ENCODE measurements at regions not wholly inside any gene's neighbourhood (a gene's known extent, or its start where the extent isn't known, plus 50 kb on each side); places are given as distances from the start of the nearest gene placed in this dataset.

- Mint-ChIP-seq H3K27me3 (no peaks in the 10 kb centered on the region), H3K36me3 (ENCODE audit: insufficient read depth) (no peaks in the 10 kb centered on the region), H3K4me3 (no peak overlapping the region), H3K9me3 (peaks cover 5% of the 10 kb centered on the region), H3K27ac (ENCODE audit: low read depth) (no peak overlapping the region), H3K4me1 (no peaks in the 10 kb centered on the region)
- DNase-seq (ENCODE audit: low spot score in 2 of 2) = no peak
- ATAC-seq (replicated peaks; ENCODE audit: extremely low read depth, poor library complexity, severe bottlenecking) = no peak
Measured at GRCh38 chr9:16174915-16175314, 622.1 kb downstream of the CCDC171 start.

- ATAC-seq (replicated peaks; ENCODE audit: extremely low read depth, poor library complexity, severe bottlenecking) (no peak), DNase-seq (ENCODE audit: low spot score in 2 of 2) (no peak)
- Mint-ChIP-seq H3K27me3 (no peaks in the 10 kb centered on the region), H3K36me3 (ENCODE audit: insufficient read depth) (no peaks in the 10 kb centered on the region), H3K9me3 (peaks cover 5% of the 10 kb centered on the region), H3K27ac (ENCODE audit: low read depth) (no peak overlapping the region), H3K4me3 (no peak overlapping the region), H3K4me1 (no peaks in the 10 kb centered on the region)
Measured at GRCh38 chr9:16175461-16175860, 622.6 kb downstream of the CCDC171 start.

- Mint-ChIP-seq H3K27me3 (no peaks in the 10 kb centered on the region), H3K4me1 (no peaks in the 10 kb centered on the region), H3K9me3 (peaks cover 9% of the 10 kb centered on the region), H3K4me3 (no peak overlapping the region), H3K36me3 (ENCODE audit: insufficient read depth) (no peaks in the 10 kb centered on the region), H3K27ac (ENCODE audit: low read depth) (no peak overlapping the region)
- ATAC-seq (replicated peaks; ENCODE audit: extremely low read depth, poor library complexity, severe bottlenecking) (no peak), DNase-seq (ENCODE audit: low spot score in 2 of 2) (no peak)
Measured at GRCh38 chr9:16178294-16178693, 625.5 kb downstream of the CCDC171 start.

GRCh38 chr9:16179566-16179965 is 626.7 kb downstream of the CCDC171 start:
- DNase-seq (ENCODE audit: low spot score in 2 of 2) = no peak
- H3K27ac Mint-ChIP-seq (ENCODE audit: low read depth) = no peak overlapping the region
- no peaks in the 10 kb centered on the region for H3K4me1 Mint-ChIP-seq
- peaks cover 10% of the 10 kb centered on the region for H3K9me3 Mint-ChIP-seq
- no peak overlapping the region for H3K4me3 Mint-ChIP-seq
- ATAC-seq (replicated peaks; ENCODE audit: extremely low read depth, poor library complexity, severe bottlenecking) = no peak
- no peaks in the 10 kb centered on the region for H3K27me3 Mint-ChIP-seq
- no peaks in the 10 kb centered on the region for H3K36me3 Mint-ChIP-seq (ENCODE audit: insufficient read depth)

- ATAC-seq (replicated peaks; ENCODE audit: extremely low read depth, poor library complexity, severe bottlenecking) = no peak
- no peaks in the 10 kb centered on the region for H3K27me3 Mint-ChIP-seq
- no peaks in the 10 kb centered on the region for H3K36me3 Mint-ChIP-seq (ENCODE audit: insufficient read depth)
- DNase-seq (ENCODE audit: low spot score in 2 of 2) = no peak
- no peaks in the 10 kb centered on the region for H3K4me1 Mint-ChIP-seq
- no peak overlapping the region for H3K27ac Mint-ChIP-seq (ENCODE audit: low read depth)
- no peak overlapping the region for H3K4me3 Mint-ChIP-seq
- peaks cover 6% of the 10 kb centered on the region for H3K9me3 Mint-ChIP-seq
Measured at GRCh38 chr9:16180091-16180490, 627.2 kb downstream of the CCDC171 start.

- Mint-ChIP-seq H3K9me3 (peaks cover 6% of the 10 kb centered on the region), H3K27ac (ENCODE audit: low read depth) (no peak overlapping the region), H3K27me3 (no peaks in the 10 kb centered on the region), H3K36me3 (ENCODE audit: insufficient read depth) (no peaks in the 10 kb centered on the region), H3K4me3 (no peak overlapping the region), H3K4me1 (no peaks in the 10 kb centered on the region)
- ATAC-seq (replicated peaks; ENCODE audit: extremely low read depth, poor library complexity, severe bottlenecking) (no peak), DNase-seq (ENCODE audit: low spot score in 2 of 2) (no peak)
Measured at GRCh38 chr9:16180546-16180945, 627.7 kb downstream of the CCDC171 start.

GRCh38 chr9:16181539-16181938 is 628.7 kb downstream of the CCDC171 start:
- DNase-seq (ENCODE audit: low spot score in 2 of 2) (no peak), ATAC-seq (replicated peaks; ENCODE audit: extremely low read depth, poor library complexity, severe bottlenecking) (no peak)
- no peak overlapping the region for H3K27ac Mint-ChIP-seq (ENCODE audit: low read depth)
- no peak overlapping the region for H3K4me3 Mint-ChIP-seq
- H3K36me3 Mint-ChIP-seq (ENCODE audit: insufficient read depth) = no peaks in the 10 kb centered on the region
- peaks cover 6% of the 10 kb centered on the region for H3K9me3 Mint-ChIP-seq
- no peaks in the 10 kb centered on the region for H3K4me1 Mint-ChIP-seq
- H3K27me3 Mint-ChIP-seq = no peaks in the 10 kb centered on the region

- Mint-ChIP-seq H3K27me3 (no peaks in the 10 kb centered on the region), H3K27ac (ENCODE audit: low read depth) (no peak overlapping the region)
Measured at GRCh38 chr9:16182784-16183183, 629.9 kb downstream of the CCDC171 start.

GRCh38 chr9:16184964-16185646 is 632.3 kb downstream of the CCDC171 start:
- H3K9me3 Mint-ChIP-seq = peaks cover 6% of the 10 kb centered on the region
- H3K4me1 Mint-ChIP-seq = no peaks in the 10 kb centered on the region
- no peak overlapping the region for H3K27ac Mint-ChIP-seq (ENCODE audit: low read depth)
- ATAC-seq (replicated peaks; ENCODE audit: extremely low read depth, poor library complexity, severe bottlenecking) = no peak
- DNase-seq (ENCODE audit: low spot score in 2 of 2) = no peak
- no peak overlapping the region for H3K4me3 Mint-ChIP-seq
- no peaks in the 10 kb centered on the region for H3K27me3 Mint-ChIP-seq
- no peaks in the 10 kb centered on the region for H3K36me3 Mint-ChIP-seq (ENCODE audit: insufficient read depth)

More at GRCh38 chr9:16182784-16183183, 629.9 kb downstream of the CCDC171 start:
- H3K9me3 Mint-ChIP-seq = peaks cover 6% of the 10 kb centered on the region
- DNase-seq (ENCODE audit: low spot score in 2 of 2) (no peak), ATAC-seq (replicated peaks; ENCODE audit: extremely low read depth, poor library complexity, severe bottlenecking) (no peak)
- H3K4me1 Mint-ChIP-seq = no peaks in the 10 kb centered on the region
- H3K4me3 Mint-ChIP-seq = no peak overlapping the region
- H3K36me3 Mint-ChIP-seq (ENCODE audit: insufficient read depth) = no peaks in the 10 kb centered on the region

- H3K36me3 Mint-ChIP-seq (ENCODE audit: insufficient read depth) = no peaks in the 10 kb centered on the region
Measured at GRCh38 chr9:16191191-16191590, 638.3 kb downstream of the CCDC171 start.

GRCh38 chr9:16191691-16192402 is 639.0 kb downstream of the CCDC171 start:
- no peaks in the 10 kb centered on the region for H3K27me3 Mint-ChIP-seq
- ATAC-seq (replicated peaks; ENCODE audit: extremely low read depth, poor library complexity, severe bottlenecking) = no peak
- no peak overlapping the region for H3K4me3 Mint-ChIP-seq
- H3K9me3 Mint-ChIP-seq = no peaks in the 10 kb centered on the region
- H3K36me3 Mint-ChIP-seq (ENCODE audit: insufficient read depth) = no peaks in the 10 kb centered on the region
- H3K27ac Mint-ChIP-seq (ENCODE audit: low read depth) = no peak overlapping the region
- no peaks in the 10 kb centered on the region for H3K4me1 Mint-ChIP-seq
- no peak for DNase-seq (ENCODE audit: low spot score in 2 of 2)

More at GRCh38 chr9:16191191-16191590, 638.3 kb downstream of the CCDC171 start:
- Mint-ChIP-seq H3K9me3 (no peaks in the 10 kb centered on the region), H3K27ac (ENCODE audit: low read depth) (no peak overlapping the region), H3K27me3 (no peaks in the 10 kb centered on the region), H3K4me1 (no peaks in the 10 kb centered on the region), H3K4me3 (no peak overlapping the region)
- ATAC-seq (replicated peaks; ENCODE audit: extremely low read depth, poor library complexity, severe bottlenecking) (no peak), DNase-seq (ENCODE audit: low spot score in 2 of 2) (no peak)

- ATAC-seq (replicated peaks; ENCODE audit: extremely low read depth, poor library complexity, severe bottlenecking) = no peak
- Mint-ChIP-seq H3K36me3 (ENCODE audit: insufficient read depth) (no peaks in the 10 kb centered on the region), H3K27me3 (no peaks in the 10 kb centered on the region), H3K4me1 (no peaks in the 10 kb centered on the region), H3K4me3 (no peak overlapping the region), H3K27ac (ENCODE audit: low read depth) (no peak overlapping the region), H3K9me3 (no peaks in the 10 kb centered on the region)
- no peak for DNase-seq (ENCODE audit: low spot score in 2 of 2)
Measured at GRCh38 chr9:16192403-16193017, 639.7 kb downstream of the CCDC171 start.

GRCh38 chr9:16193066-16193465 is 640.2 kb downstream of the CCDC171 start:
- no peak overlapping the region for H3K27ac Mint-ChIP-seq (ENCODE audit: low read depth)
- H3K4me1 Mint-ChIP-seq = no peaks in the 10 kb centered on the region
- DNase-seq (ENCODE audit: low spot score in 2 of 2) = no peak
- H3K36me3 Mint-ChIP-seq (ENCODE audit: insufficient read depth) = no peaks in the 10 kb centered on the region
- ATAC-seq (replicated peaks; ENCODE audit: extremely low read depth, poor library complexity, severe bottlenecking) = no peak
- no peak overlapping the region for H3K4me3 Mint-ChIP-seq
- H3K9me3 Mint-ChIP-seq = no peaks in the 10 kb centered on the region
- H3K27me3 Mint-ChIP-seq = no peaks in the 10 kb centered on the region
